Activated naive CD4-positive, alpha-beta T cell treated with anti-CD3 and anti-CD28 coated beads, Interleukin-2, amount 50 U/mL, for 72 hours (primary cell): ENCODE measurements at regions not wholly inside any gene's neighbourhood (a gene's known extent, or its start where the extent isn't known, plus 50 kb on each side); places are given as distances from the start of the nearest gene placed in this dataset.

ENCODE experiments used
- ATAC-seq, 2 donors: fragments of 150-1000 bp; cut with Tn5 transposase; 2 replicates each; pipeline ENCODE4 v1.10.0; 2021; ENCODE audit warnings: mild to moderate bottlenecking in 2 of 2, moderate library complexity in 2 of 2
- DNase-seq, 2 donors: peaks; one replicate each; pipeline ENCODE4 v3.0.0; 2021 to 2022; ENCODE audit warnings: low spot score in 2 of 2
- H3K27ac Mint-ChIP-seq, 2 donors: one replicate each; pipeline ENCODE4 v1.8.0; 2022; ENCODE audit warnings: mild to moderate bottlenecking in 2 of 2, mixed read lengths in 2 of 2
- H3K36me3 Mint-ChIP-seq, 2 donors: one replicate each; pipeline ENCODE4 v1.8.0; 2022; ENCODE audit warnings: mixed read lengths in 2 of 2
- H3K9me3 Mint-ChIP-seq, 2 donors: one replicate each; pipeline ENCODE4 v1.8.0; 2022; ENCODE audit warnings: mixed read lengths in 2 of 2

DNA sequence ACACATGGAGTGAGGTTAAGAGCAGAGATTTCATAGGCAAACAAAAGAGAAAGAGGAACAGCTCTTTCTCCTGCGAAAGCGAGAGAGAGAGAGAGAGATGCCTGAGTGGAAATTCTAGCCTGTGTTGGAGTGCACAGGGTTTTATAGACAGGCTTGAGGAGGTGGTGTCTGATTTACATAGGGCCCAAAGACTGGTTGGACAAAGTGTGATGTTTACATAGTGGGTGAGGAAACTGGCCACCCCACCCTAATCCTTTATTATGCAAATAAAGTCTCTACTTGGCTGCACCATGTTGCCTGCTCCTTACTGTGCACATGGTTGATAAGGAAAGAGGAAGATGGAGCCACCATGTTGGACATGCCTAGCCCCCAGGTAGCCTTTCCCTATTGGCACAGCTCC, 967.8 kb upstream of the SORCS1 start:
- peaks cover 7 to 8% of the 10 kb centered on the region in 2 donors for H3K9me3 Mint-ChIP-seq
- no peak overlapping the region for H3K27ac Mint-ChIP-seq
- no peaks in the 10 kb centered on the region for H3K36me3 Mint-ChIP-seq
- ATAC-seq, result no peak
- DNase-seq, result no peak

DNA sequence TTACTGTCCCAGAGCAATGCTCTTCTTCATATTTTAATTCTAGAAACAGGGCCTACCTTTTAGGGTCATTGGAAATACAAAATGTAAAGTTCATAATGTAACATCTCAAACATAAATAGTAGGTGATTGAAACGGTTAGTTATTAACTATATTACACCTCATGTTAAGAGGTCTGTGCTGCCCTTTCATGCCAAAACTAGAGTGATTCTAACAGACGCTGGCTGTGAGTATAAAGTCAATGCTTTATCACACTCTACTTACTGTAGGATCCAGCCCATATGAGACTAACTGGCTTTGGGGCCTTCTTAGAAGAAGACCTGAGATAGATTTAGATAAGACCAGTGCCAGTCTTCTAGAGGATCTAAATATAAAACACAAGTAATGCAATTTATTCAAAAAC, 966.1 kb upstream of the SORCS1 start:
- ATAC-seq (no peak), DNase-seq (no peak)
- Mint-ChIP-seq H3K36me3 (no peaks in the 10 kb centered on the region), H3K9me3 (peaks cover 3 to 4% of the 10 kb centered on the region in 2 donors), H3K27ac (no peak overlapping the region)

DNA sequence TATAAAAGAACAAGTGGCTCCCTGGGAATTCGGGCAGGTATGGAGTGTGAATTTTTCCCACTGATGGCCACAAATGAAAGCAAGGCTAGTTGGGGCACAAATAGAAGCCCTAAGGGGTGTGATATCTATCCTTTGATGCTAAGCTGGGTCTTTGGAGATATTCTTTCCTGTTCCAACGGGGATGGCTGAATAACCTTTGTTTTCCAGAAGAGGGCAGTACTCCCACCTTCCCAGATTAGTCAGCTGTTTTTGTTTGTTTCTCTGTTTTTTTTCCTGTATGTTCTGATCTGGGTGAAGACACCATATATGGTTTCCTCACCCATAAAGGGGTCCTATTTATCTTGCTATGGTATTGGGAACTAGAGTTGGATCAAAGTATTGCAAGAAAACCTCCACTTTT, 947.7 kb upstream of the SORCS1 start:
- Mint-ChIP-seq H3K27ac (no peak overlapping the region), H3K9me3 (peaks cover 6 to 13% of the 10 kb centered on the region in 2 donors), H3K36me3 (peaks cover 0 to 5% of the 10 kb centered on the region in 2 donors)
- ATAC-seq (no peak), DNase-seq (no peak)

DNA sequence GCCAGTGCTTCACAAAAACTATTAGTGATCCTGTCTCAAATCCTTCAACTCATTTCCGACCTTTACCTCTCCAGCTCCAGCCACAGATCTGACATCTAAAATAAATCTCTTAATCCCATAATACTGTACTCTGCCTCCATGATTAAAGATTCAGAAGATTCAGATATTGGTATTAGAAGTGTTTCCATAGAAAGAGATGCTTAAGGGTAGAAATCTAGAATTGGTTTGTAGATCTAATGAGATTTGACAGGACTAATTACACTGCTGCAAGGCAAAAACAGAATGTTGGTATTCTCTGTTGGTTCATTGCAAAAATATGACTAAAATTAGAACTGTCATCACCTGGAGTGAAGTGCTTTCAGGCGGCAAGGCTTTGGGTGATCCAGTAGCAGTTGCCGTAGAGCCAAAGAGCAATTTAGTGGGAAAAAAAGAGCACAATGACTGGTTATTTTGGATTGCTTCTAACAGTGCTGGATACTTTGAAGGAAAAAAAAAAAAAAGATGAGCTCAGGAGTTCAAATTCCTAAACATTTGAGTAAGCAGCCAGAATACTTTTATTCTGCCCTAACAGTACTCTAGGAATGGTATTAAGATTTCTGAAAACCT, 940.1 kb upstream of the SORCS1 start:
- Mint-ChIP-seq H3K27ac (no peak overlapping the region), H3K36me3 (no peaks in the 10 kb centered on the region), H3K9me3 (peaks cover 19 to 26% of the 10 kb centered on the region in 2 donors)
- DNase-seq (no peak), ATAC-seq (no peak)

DNA sequence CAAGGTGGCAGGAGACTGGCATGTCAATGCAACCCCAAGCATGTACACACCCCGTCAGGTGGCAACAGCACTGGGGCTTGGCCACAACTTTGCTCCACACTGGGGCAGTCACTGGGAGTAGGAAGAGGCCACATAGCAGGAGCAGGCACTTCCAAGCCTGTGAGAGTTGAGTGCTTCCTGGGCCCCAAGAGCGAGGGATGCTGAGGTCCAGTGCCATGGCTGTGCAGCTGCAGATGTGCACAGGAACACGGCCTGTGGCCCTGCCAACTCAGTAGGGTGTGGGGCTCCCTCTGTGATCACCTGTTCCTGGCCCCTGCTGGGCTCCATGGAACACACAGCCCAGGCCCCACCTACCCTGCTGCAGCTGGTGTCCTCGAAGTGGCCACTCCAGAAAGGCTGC, 932.8 kb upstream of the SORCS1 start:
- DNase-seq, result no peak
- Mint-ChIP-seq H3K36me3 (no peaks in the 10 kb centered on the region), H3K27ac (no peak overlapping the region), H3K9me3 (peaks cover 11 to 14% of the 10 kb centered on the region in 2 donors)
- no peak for ATAC-seq

DNA sequence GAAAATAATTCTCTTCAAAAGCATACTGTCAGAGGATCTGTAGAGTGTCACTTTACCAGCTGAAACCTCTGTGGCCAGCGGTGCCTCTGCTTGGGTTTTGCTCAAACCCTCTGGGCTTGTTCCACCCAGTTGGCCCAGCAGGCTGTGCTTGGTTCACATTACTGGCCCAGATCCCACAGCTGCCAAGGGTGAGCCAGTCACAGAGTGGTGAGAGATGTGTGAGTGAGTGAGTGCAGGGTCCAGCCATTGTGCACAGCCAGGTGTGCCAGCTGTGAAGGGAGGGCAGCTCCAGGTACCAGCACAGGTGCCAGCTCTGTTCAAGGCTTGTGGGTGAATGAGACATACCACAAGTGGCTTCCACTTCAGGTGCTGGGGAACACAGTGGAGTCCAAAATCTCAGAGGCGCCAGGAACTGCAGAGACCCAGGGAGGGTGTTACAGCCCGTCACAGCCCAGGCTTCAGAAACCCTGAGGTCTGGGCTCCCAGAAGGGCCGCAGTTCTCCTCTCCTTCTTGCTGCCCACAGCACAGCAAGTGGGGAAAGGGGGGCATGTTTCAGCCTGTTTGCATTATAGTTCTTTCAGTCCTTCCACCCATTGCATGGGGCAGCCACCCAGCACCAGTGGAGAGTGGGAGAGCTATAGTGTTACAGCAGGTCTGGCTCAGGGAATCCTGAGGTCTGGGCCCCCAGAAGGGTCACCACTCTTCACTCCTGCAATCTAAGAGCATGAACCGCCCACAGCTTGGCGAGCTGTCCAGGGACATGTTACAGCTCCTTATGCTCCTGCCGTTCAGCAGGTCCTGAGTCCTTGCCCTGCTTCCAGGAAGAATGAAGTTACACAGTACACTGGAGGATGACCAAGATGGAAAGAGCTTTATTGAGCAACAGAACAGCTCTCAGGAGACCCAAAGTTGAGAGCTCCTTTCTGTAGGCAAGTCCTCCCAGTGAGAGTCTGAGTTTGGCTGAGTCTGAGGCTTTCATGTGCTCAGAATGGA, 931.7 kb upstream of the SORCS1 start:
- H3K9me3 Mint-ChIP-seq, result peaks cover 11 to 15% of the 10 kb centered on the region in 2 donors
- DNase-seq (no peak), ATAC-seq (no peak)
- no peaks in the 10 kb centered on the region for H3K36me3 Mint-ChIP-seq
- no peak overlapping the region for H3K27ac Mint-ChIP-seq

DNA sequence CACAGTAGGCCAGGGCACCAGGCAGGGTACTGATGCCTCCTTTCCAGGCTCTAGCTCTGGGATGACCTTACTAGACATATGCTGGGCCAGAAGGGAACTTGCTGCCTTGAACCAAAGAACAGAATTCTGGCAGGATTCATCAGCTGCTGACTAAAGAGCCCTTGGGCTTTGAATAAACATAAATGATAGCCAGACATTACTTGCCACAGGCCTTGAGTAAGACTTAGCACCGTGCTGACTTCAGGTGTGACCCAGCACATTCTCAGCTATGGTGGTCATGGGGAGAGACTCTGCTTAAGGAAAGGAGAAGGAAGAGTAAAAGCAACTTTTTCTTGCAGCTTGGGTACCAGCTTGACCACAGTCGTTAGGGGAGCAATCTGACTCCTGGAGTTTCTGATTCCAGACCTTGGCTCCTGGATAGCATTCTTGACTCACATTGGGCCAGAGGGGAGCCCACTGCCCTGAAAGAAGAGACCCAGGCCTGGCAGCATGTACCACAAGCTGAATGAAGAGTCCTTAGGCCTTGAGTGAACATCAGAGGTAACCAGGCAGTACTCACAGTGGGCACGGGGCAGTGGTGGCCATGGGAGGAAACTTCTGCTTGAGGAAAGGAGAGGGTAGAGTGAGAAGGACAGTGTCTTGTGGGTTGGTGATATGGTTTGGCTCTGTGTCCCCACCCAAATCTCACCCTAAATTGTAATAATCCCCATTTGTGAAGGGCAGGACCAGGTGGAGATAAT, 926.1 kb upstream of the SORCS1 start:
- DNase-seq (no peak), ATAC-seq (no peak)
- no peak overlapping the region for H3K27ac Mint-ChIP-seq
- H3K9me3 Mint-ChIP-seq, result peaks cover 3 to 14% of the 10 kb centered on the region in 2 donors
- H3K36me3 Mint-ChIP-seq, result no peaks in the 10 kb centered on the region

DNA sequence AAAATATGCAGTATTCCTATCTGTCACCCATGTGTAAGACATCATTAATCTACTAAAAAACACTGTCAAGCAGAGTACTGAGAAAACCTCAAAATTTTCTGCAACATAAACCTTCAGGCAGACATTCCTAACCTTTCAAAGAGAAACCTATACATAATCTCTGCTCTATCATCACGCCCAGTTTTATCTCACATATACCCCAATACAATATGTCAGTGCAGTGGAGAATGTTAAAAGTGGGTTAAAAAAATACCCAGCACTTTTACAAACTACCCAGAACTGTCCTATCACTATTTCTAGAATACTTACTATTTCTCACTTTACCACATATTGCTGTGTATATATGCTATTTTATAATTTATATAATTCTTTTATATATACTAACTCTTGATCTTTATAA, 922.0 kb upstream of the SORCS1 start:
- no peak overlapping the region for H3K27ac Mint-ChIP-seq
- no peaks in the 10 kb centered on the region for H3K36me3 Mint-ChIP-seq
- H3K9me3 Mint-ChIP-seq, result peaks cover 3 to 19% of the 10 kb centered on the region in 2 donors
- no peak for DNase-seq
- peak; percentile 67 to 77 for ATAC-seq

DNA sequence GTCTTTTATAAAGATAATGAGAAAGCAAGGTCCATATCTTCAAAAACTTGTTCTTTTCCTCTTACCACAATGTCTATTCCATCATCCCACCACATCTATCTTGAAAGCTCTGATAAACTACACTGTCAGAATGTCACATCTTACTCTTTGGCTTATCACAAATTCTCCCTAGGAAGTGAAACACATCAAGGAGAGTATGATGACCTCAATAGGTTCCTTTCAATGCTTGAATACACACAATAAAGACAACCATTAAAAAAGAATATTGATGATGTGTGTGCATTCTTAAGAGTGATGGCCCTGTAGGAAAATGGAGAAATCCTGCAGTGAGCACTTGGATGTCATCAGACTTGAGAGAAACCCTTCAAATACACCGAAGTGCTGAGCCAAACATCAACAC, 918.1 kb upstream of the SORCS1 start:
- no peak for ATAC-seq
- H3K27ac Mint-ChIP-seq, result no peak overlapping the region
- no peak for DNase-seq
- peaks cover 0 to 4% of the 10 kb centered on the region in 2 donors for H3K36me3 Mint-ChIP-seq
- peaks cover 7 to 9% of the 10 kb centered on the region in 2 donors for H3K9me3 Mint-ChIP-seq

DNA sequence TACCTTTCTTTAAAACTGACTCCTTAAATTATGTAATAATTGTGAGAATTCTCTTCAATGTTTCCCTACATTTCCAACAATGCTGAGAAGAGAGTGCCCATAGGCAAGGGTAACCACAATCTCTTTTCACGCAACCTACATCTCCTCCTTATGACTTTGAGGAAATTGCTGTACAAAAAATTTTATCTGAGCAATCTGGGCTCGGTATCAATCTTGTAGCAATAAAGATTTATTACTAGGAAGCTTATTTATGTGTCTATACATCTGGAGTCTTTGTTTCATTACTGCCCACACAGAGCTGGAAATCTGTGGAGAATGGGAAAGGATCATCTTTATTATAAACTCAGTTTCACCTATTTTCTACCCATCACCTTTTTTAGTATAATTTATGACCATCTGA, 913.8 kb upstream of the SORCS1 start:
- DNase-seq (no peak), ATAC-seq (no peak)
- H3K9me3 Mint-ChIP-seq, result peaks cover 8 to 14% of the 10 kb centered on the region in 2 donors
- no peak overlapping the region for H3K27ac Mint-ChIP-seq
- peaks cover 0 to 4% of the 10 kb centered on the region in 2 donors for H3K36me3 Mint-ChIP-seq

DNA sequence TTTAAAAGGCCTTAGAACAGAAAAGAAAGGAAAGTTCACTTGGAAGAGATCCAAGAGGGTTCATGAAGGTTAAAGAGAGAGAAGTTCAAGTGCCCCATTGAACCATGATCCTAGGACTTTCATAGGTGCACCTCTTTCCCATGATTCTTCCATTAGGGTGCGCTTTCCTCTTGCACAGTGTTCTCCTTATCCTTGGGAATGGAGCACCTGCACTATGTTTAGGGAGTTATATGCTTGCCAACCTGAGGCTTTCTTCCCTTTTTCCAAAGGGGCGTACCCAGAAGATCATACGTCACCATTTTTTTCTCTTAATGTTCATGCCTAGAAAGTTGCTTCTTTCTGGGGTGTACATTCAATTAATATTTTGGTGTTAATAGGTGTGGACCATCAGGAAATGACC, 908.0 kb upstream of the SORCS1 start:
- H3K27ac Mint-ChIP-seq, result no peak overlapping the region
- ATAC-seq (no peak), DNase-seq (no peak)
- no peaks in the 10 kb centered on the region for H3K36me3 Mint-ChIP-seq
- peaks cover 6 to 26% of the 10 kb centered on the region in 2 donors for H3K9me3 Mint-ChIP-seq

DNA sequence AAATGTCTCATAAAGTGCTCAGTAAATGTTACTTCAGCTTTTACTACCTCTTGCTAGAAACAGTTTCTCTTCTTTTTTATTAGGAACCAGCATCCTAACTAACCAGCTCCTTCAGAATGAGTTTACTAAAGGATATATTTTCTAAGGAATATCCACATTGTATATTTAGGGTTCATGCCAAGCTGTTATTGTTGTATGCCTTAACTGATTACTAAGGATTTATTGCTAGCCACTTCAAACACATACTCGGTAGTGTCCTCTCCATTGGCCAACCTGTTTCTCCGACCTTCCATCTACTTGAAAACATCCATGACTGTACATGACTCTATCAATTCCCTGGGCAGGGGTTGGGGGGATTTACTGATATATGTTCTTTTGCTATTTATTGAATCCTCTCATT, 906.3 kb upstream of the SORCS1 start:
- DNase-seq, result no peak
- no peak for ATAC-seq
- Mint-ChIP-seq H3K36me3 (no peaks in the 10 kb centered on the region), H3K9me3 (peaks cover 6 to 23% of the 10 kb centered on the region in 2 donors), H3K27ac (no peak overlapping the region)

DNA sequence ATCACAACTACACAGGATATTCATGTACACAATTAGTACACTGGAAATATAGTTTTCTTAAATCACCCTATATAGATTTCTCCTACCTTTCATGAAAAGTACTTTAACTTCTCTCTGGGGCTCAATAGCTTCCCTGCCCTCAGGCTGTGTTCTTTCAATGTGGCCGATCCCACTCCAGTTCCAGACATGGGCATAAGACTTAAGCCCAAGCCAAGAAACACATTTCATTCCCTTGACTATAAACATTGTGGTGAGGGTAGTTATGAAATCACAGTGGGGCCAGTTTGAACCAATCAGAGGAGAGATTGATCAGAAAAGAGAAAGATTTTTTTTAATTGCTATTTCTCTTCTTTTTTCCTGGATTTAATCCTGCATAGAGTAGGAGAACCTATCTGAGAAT, 904.6 kb upstream of the SORCS1 start:
- H3K36me3 Mint-ChIP-seq, result no peaks in the 10 kb centered on the region
- DNase-seq, result no peak
- H3K27ac Mint-ChIP-seq, result no peak overlapping the region
- peaks cover 6 to 22% of the 10 kb centered on the region in 2 donors for H3K9me3 Mint-ChIP-seq
- no peak for ATAC-seq

DNA sequence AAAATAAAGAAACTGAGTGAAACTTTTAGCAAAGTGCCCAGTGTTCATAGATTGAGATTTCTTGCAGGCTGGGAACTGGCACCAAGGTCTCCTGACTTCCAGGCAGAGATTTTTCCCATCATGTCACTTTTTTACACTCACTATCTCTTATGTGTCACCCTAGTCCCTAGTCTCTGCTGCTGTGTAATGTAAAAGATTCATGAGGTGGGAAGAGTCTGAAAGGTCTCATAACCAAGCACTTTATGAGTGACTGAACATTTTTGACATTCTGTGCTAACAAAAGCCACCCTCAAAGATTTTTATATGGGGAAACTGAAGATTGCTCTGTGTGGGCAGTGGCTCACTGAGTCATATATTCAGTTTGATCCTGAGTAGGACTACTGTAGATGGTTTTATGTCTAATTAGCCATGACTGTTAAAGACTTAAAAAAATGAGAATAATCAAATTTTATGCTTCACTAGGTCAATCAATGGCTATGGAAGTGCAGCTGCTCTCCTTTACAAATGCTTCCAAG, 900.3 kb upstream of the SORCS1 start:
- peaks cover 11 to 16% of the 10 kb centered on the region in 2 donors for H3K9me3 Mint-ChIP-seq
- no peak overlapping the region for H3K27ac Mint-ChIP-seq
- DNase-seq (no peak), ATAC-seq (no peak)
- H3K36me3 Mint-ChIP-seq, result no peaks in the 10 kb centered on the region

DNA sequence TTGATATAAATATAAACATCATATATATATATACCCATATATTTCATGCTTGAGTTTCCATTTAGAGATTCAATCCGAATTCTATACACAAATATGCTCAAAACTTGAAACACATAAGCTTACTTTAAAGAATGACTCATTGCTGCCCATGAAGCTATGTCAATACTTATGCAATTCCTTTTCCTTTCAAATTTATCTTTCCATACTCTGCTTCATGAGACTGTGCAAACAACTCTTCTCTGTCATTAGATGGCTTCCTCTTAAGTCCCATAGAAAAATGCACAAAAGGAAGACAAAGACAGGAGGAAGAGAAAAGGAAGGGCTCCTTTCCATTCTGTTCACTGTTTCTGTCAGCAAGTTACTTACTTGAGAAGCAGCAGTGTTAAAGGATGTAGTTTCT, 895.7 kb upstream of the SORCS1 start:
- no peak overlapping the region for H3K27ac Mint-ChIP-seq
- no peak for ATAC-seq
- no peak for DNase-seq
- no peaks in the 10 kb centered on the region for H3K36me3 Mint-ChIP-seq
- peaks cover 14 to 16% of the 10 kb centered on the region in 2 donors for H3K9me3 Mint-ChIP-seq

DNA sequence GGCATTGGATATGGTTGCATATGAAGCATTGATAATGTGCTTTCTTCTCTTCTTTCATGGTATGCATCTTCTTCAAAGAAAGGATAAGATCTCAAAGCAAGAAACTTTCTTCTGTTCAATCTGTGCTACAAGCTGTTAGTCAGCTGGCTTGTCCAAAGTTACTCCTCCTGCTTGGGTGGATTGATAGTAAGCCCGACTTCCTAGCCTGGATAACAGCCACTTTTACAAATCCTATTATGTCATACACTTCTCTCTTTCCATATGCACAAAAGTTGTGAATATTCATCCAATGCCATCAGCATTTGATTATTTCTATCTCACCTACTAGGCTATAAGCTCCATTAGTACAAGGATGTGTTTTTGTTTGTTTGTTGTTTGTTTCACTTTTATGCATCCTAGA, 891.0 kb upstream of the SORCS1 start:
- no peak overlapping the region for H3K27ac Mint-ChIP-seq

DNA sequence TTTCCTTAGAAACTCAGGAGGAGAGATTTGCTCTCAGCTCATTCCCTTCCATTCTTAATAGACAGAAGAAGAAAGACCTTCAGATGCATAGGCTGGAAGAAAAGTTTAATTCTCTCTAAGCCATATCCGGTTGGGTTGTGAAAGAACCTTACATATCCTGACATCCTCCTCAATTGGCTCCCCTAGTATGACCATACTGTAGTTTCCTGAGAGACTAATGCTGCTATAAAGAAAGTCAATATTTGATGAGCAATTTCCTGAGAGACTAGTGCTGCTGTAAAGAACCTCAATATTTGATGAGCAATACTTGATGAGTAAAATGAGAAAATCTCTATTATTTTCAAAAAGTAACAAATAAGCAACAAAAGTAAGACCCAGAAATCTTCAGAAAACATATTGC, 888.5 kb upstream of the SORCS1 start:
- no peak for DNase-seq
- Mint-ChIP-seq H3K36me3 (no peaks in the 10 kb centered on the region), H3K9me3 (peaks cover 25 to 26% of the 10 kb centered on the region in 2 donors), H3K27ac (no peak overlapping the region)
- no peak for ATAC-seq

More for the DNA sequence above, 891.0 kb upstream of the SORCS1 start:
- DNase-seq, result no peak
- Mint-ChIP-seq H3K9me3 (peaks cover 19 to 22% of the 10 kb centered on the region in 2 donors), H3K36me3 (no peaks in the 10 kb centered on the region)
- no peak for ATAC-seq
